Suppressor macrophage treated with lipopolysaccharide for 1 hour (primary cell): ENCODE measurements at regions not wholly inside any gene's neighbourhood (a gene's known extent, or its start where the extent isn't known, plus 50 kb on each side); places are given as distances from the start of the nearest gene placed in this dataset.

Experiments
- DNase-seq, 3 donors: peaks; one replicate each; pipeline ENCODE4 v3.0.0-alpha.2; 2020 to 2022

DNA sequence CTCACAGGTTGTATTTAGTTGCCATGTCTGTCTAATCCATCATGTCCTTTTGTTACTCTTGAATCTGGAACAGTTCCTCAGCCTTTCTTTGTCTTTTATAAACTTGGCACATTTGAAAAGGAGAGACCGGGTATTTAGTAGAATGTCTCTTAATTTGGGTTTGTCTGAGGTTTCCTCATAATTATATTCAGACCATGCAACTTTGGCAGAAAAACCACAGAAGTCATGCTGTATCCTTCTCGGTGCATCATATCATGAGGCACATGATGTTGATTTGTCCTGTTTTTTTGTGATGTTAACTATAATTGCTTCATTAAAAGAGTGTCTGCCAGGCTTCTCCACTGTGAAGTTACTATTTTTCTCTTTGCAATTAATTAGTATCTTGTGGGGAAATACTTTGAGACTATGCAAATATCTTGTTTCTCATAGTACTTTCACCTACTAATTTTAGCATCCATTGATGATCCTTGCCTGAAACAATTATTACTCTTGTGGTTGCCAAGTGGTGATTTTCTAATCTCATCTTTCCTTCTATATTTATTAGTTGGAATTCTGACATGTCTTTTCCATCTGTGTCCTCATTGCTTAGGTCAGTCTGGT lies 837.3 kb downstream of the DHX35 start:
- DNase-seq, result no peak

- peak; percentile 13 to 53 (median 27) for DNase-seq
Measured at GRCh38 chr20:39795401-39796272, 833.5 kb downstream of the DHX35 start.

- DNase-seq, result no peak
Measured at GRCh38 chr20:39792334-39792733, 830.2 kb downstream of the DHX35 start.

DNA sequence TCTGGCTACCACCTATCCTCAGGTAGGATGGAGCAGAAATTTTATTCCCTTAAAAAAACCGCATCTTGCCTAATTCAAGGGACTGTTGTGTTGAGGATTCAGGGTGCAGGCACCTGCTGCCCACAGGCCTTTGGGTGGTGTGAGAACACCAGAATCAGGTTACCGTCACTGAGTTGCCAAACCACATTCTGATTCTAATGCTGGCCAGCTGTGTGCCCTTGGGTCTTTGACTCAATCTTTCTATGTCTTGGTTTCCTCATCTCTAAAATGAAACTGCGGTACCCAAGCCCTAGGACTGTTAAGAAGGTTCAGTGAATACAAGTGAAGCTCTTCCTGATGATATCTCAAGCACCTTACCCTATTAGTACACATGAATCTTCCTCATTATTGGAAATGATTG lies 827.3 kb downstream of the DHX35 start:
- DNase-seq, result no peak

DNA sequence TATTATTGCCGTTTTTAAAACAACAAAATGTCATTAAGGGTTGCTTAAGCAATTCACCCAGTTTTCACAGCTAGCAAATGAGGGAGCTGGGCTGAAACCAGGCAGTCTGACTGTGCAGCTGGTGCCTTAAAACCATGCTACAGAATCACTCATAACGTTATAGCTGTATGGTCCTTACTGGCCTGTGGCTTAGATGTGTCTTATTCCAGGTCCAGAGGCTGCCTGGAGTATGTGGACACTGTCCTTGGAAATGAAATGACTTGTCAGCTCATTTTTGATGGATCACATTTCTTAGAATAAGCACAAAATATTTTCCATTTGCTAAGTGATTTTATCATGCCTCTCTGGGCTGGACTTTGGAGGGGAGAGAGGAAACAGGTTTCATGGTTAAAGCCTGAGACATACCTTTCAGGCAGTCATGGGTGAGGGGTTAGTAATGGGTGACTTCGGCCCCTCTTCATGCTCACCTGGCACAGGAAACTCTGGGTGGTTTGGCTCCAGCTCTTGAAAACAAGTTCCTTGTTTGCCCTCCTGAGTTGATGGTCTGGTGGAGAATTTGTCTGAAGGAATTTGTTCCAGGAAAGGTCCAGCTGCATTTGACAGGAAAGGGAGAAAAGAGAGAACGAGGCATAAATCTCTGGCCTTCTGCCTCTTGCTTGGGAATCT lies 823.2 kb downstream of the DHX35 start:
- DNase-seq, result no peak

DNA sequence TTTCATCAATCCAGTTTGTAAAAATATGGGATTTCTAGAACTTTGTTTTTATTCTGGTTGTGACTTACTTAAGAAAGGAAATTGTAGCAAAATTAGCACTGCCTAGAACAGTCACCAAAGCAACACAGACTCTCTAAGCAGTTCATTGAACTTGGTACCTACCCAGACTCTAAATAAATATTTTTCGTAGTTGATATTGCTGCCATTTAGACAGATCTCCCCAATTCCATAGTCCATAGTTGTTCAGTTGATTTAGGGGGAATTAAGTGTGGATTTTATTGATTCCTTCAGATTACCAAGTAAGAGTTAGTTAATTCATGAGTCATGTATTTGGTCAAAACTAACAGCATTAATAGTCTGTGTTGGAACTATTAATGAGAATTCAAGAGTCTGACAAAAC lies 822.5 kb downstream of the DHX35 start:
- no peak for DNase-seq

DNA sequence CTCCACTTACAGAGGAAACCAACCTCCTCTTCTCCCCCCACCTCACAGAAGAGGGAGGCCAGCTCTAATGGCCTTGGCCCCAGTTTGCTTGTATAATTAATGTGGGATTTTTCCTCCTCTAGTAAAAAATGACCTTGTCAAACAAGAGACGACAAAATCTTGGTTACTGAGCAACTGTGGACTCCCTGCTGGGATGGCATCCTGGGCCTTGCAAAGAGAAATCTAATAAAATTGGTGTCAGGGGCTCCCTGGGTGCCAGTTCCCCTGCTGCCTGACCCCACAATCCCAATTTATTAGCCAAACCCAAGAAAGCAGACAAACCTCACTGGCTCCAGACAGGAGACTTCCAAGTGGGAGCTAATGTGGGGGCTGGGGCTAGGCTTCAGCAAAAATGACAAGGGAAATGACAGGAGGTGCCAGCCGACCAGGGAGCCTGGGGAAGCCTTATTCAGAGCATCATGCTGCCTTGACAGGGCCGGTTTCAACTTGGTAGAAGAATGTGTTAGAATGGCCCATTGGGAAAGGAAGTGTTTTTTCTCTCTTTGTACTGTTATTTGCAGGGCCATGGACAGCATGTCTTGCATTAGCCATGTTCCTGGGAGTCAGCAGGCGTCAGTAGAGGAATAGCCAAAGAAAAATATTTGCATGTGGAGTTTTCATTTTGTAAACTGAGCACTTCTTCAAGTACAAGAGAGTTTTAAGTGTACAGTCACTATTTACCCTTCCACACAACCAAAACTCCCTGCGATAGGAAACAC lies 816.9 kb downstream of the DHX35 start:
- DNase-seq, result no peak

DNA sequence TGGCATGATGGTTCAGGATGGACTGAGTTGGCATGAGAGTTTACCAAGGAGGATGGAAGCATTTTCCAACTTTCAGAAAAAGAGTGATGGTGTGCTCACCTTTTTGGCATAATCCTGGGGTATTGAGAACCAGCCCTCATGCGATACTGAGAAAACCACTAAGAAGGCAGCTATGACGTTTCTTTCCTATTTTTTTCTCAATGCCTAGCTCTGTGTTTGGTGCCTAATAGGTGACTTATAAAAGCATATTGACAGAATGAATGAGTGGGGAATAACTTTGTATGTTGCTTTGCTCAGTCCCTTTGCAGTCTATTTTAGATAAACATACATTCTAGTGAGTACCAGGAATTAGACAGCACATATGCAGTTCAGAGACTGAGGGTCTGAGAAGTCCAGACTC lies 816.3 kb downstream of the DHX35 start:
- no peak for DNase-seq

DNA sequence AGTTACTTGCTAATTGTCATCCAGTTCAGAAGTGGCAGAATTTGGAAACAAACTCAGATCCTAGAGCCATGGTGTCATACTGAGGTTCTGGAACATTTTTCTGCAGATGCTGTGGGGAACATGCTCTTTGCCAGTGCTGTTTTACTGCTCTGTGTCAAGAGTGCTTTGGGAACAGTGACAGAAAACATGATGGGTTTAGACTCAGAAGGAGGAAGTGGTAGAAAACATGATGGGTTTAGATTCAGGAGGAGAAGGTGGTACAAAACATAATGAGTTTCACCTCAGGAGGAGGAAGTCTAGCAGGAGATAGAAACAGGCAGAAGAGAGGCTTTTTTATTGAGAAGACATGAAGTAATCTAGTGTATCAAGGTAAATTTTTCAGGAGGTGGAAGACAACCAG lies 815.5 kb downstream of the DHX35 start:
- DNase-seq, result no peak

GRCh38 chr20:39775110-39775509 lies 813.0 kb downstream of the DHX35 start:
- DNase-seq, result no peak

GRCh38 chr20:39773380-39774000 lies 811.3 kb downstream of the DHX35 start:
- DNase-seq, result no peak

DNA sequence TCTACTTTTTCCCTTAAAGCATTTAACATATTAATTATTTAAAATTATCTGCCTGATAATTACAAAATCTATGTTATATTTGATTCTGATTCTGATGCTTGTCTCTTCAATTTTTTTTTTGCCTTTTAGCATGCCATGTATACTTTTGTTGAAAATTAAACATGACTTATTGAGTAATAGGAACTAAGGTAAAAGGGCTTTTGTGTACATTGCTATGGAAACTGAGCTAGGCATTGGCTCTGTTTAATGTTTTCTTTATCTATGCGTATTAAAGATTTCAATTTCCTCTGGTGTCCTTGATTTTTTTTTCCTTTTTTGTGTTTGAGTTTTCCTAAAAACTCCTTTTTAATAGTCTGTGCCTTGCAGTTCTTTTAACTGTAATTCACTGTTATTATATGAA lies 805.2 kb downstream of the DHX35 start:
- DNase-seq, result no peak

- no peak for DNase-seq
Measured at GRCh38 chr20:39766333-39766732, 804.2 kb downstream of the DHX35 start.

GRCh38 chr20:39762716-39763115 lies 800.6 kb downstream of the DHX35 start:
- DNase-seq, result no peak

DNA sequence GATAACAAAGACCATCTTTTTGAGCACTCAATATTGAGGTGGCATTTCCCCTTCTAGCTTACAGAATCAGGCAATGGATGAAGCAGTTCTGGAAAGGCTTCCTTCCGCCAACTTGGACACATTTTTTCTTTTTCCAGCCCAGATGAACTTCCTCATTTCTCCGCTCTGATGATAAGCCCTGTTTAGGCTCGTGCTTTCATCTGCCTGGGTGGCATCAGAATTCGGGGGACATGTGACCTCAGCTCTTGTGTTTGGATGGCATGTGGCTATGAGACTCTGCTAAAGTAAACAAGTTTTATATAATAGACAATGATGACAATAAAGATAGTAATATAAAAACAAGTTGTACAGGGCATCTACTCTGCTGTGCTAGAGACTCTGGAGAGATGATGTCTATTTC lies 796.7 kb downstream of the DHX35 start:
- DNase-seq, result no peak

- no peak for DNase-seq
Measured at GRCh38 chr20:39756828-39757227, 794.7 kb downstream of the DHX35 start.

DNA sequence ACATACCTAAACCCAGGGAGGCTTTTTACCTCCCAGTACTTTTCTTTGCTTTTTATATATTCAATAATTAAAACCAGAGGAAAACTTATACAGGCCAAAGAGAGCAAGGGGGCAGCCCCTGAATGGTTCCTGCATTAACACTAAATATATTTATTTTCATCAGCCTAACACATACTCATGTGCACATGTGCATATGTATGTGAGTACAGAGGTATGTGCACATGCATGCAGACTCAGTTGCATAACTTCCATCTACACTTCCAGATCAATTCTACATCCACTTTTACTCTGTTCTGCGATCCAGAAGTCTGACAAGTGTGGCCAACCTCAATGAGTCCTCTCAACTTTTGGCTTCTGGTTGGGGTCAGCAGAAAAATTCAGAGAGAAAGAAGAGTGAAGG lies 794.2 kb downstream of the DHX35 start:
- no peak for DNase-seq

GRCh38 chr20:39752262-39752876 lies 790.2 kb downstream of the DHX35 start:
- no peak for DNase-seq

DNA sequence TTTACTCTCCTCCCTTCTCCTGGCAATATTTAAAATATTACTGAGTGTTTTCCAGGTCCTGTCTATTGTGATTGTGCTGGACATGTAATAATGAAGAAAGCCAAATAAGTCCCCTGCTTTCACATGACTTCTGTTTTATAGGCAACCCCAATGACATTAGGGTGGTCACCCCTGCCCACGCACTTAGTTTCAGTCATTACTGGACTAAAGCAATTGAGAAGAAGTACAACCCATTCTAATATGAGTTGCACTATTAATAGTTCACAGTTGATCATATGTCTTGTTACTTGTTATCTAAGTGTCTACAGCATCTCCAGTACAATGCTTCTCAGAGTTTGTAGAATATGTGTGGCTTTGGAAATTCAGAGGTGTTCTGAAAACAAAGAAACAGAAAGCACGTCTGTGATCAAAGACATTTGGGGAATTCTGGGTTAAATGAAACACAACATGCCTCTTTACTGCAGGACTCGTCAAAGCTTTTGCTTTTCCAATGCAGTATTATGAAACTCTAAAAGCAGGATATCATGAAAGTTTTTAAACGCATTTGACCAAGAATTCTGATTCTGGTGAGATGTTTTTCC lies 789.5 kb downstream of the DHX35 start:
- DNase-seq, result no peak

DNA sequence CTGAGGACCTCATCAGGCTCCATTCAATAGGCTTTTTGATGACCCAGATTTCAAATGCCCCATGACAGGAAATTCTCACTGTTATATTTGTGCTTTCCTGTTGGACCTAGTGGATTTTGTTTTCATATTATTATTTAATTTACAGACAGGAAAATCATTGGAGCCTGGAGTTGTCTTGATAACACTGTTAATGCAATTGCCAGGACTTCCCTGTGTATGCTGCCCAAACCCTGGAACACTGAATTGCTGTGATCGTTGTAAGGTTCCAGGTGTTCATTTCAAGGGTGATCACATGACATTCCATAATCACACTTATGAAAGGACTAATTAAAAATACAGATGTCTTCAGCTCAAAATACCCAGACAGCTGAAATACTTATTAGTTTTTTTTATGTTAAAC lies 783.2 kb downstream of the DHX35 start:
- no peak for DNase-seq

- DNase-seq, result no peak
Measured at GRCh38 chr20:39738651-39739050, 776.5 kb downstream of the DHX35 start.
